ENCODE measurements at regions not wholly inside any gene's neighbourhood (a gene's known extent, or its start where the extent isn't known, plus 50 kb on each side); places are given as distances from the start of the nearest gene placed in this dataset.

- Histone ChIP-seq H3K4me3 (no peak overlapping the region), H3K36me3 (no peaks in the 10 kb centered on the region), H3K9me3 (no peaks in the 10 kb centered on the region), H3K27ac (no peak overlapping the region), H3K27me3 (no peaks in the 10 kb centered on the region), H3K4me1 (no peaks in the 10 kb centered on the region)
- DNase-seq: no peak
- no peak for ATAC-seq
- TF ChIP-seq CTCF (IDR thresholded peaks at IDR 0.05): no peak
- intact Hi-C loops (cut with DNase I): no loop called here
Observed at GRCh38 chr4:53659112-53659511, 67.8 kb upstream of the LNX1 start.

GRCh38 chr4:53658029-53658428 lies 66.7 kb upstream of the LNX1 start:
- no peak overlapping the region for H3K27ac ChIP-seq
- H3K36me3 ChIP-seq: no peaks in the 10 kb centered on the region
- intact Hi-C loops (cut with DNase I): no loop called here
- H3K4me3 ChIP-seq: no peak overlapping the region
- H3K4me1 ChIP-seq: no peaks in the 10 kb centered on the region
- no peaks in the 10 kb centered on the region for H3K9me3 ChIP-seq
- TF ChIP-seq CTCF (IDR thresholded peaks at IDR 0.05): no peak
- H3K27me3 ChIP-seq: no peaks in the 10 kb centered on the region
- no peak for DNase-seq
- no peak for ATAC-seq

GRCh38 chr4:53656421-53656981 lies 65.2 kb upstream of the LNX1 start:
- Histone ChIP-seq H3K27ac (peak overlapping the region; percentile 26), H3K9me3 (no peaks in the 10 kb centered on the region), H3K36me3 (no peaks in the 10 kb centered on the region), H3K27me3 (no peaks in the 10 kb centered on the region), H3K4me3 (no peak overlapping the region), H3K4me1 (peaks cover under 1% of the 10 kb centered on the region)
- TF ChIP-seq CTCF (IDR thresholded peaks at IDR 0.05): peak; percentile 49
- ATAC-seq (peak; percentile 48), DNase-seq (no peak)
- intact Hi-C loops (cut with DNase I): no loop called here

GRCh38 chr4:53654300-53654758 lies 63.0 kb upstream of the LNX1 start:
- Histone ChIP-seq H3K27ac (no peak overlapping the region), H3K27me3 (no peaks in the 10 kb centered on the region), H3K9me3 (no peaks in the 10 kb centered on the region), H3K36me3 (no peaks in the 10 kb centered on the region), H3K4me1 (peaks cover 7% of the 10 kb centered on the region), H3K4me3 (no peak overlapping the region)
- intact Hi-C loops (cut with DNase I): no loop called here
- no peak for ATAC-seq
- DNase-seq: no peak
- no peak for TF ChIP-seq CTCF (IDR thresholded peaks at IDR 0.05)

GRCh38 chr4:53653484-53654053 lies 62.3 kb upstream of the LNX1 start:
- Histone ChIP-seq H3K36me3 (no peaks in the 10 kb centered on the region), H3K4me1 (peaks cover 7% of the 10 kb centered on the region), H3K9me3 (no peaks in the 10 kb centered on the region), H3K27ac (no peak overlapping the region), H3K27me3 (no peaks in the 10 kb centered on the region), H3K4me3 (no peak overlapping the region)
- no peak for TF ChIP-seq CTCF (IDR thresholded peaks at IDR 0.05)
- DNase-seq (no peak), ATAC-seq (peak; percentile 48)
- intact Hi-C loops (cut with DNase I): no loop called here

Measured in upper lobe of right lung (tissue), 1 donor.